ENCODE measurements at regions not wholly inside any gene's neighbourhood (a gene's known extent, or its start where the extent isn't known, plus 50 kb on each side); places are given as distances from the start of the nearest gene placed in this dataset.

DNA sequence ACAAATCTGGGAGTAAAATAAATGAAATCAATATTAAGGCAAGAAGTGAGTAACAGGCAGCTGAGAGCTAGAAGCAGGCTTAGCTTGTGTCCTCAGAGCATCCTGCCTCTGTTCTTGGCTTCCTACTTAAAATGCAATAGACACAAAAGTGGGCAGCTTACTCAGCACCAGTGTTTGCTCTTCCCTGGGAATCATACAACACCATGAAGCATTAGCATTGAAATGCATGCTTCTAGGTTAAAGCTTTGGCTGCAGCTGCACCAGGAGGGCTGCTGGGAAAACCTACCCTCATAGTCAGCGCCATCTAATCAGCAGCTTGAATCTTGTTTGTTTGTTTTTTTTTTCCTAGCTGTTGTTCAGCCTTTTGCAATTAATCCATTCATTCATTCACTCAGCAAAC, 104.2 kb upstream of the VWC2 start:
- TF ChIP-seq BHLHE40 (IDR thresholded peaks at IDR 0.05; ENCODE audit: low read depth, low read length) = no peak
- TF ChIP-seq, protein P1, sequence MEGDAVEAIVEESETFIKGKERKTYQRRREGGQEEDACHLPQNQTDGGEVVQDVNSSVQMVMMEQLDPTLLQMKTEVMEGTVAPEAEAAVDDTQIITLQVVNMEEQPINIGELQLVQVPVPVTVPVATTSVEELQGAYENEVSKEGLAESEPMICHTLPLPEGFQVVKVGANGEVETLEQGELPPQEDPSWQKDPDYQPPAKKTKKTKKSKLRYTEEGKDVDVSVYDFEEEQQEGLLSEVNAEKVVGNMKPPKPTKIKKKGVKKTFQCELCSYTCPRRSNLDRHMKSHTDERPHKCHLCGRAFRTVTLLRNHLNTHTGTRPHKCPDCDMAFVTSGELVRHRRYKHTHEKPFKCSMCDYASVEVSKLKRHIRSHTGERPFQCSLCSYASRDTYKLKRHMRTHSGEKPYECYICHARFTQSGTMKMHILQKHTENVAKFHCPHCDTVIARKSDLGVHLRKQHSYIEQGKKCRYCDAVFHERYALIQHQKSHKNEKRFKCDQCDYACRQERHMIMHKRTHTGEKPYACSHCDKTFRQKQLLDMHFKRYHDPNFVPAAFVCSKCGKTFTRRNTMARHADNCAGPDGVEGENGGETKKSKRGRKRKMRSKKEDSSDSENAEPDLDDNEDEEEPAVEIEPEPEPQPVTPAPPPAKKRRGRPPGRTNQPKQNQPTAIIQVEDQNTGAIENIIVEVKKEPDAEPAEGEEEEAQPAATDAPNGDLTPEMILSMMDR (conservative IDR thresholded peaks at IDR 0.05; ENCODE audit: low read depth, low read length) = no peak
- no peak for TF ChIP-seq POLR2A (IDR thresholded peaks at IDR 0.05; ENCODE audit: low read depth, low read length)
- no peak for TF ChIP-seq FOS (IDR thresholded peaks at IDR 0.05; ENCODE audit: low read depth, low read length)
- TF ChIP-seq RCOR1 (IDR thresholded peaks at IDR 0.05; ENCODE audit: insufficient replicate concordance, low read length) = no peak
- TF ChIP-seq RFX5 (IDR thresholded peaks at IDR 0.05; ENCODE audit: low read depth, low read length) = no peak

Data from IMR-90 (cell line).